HCT116 (cell line): ENCODE measurements at regions not wholly inside any gene's neighbourhood (a gene's known extent, or its start where the extent isn't known, plus 50 kb on each side); places are given as distances from the start of the nearest gene placed in this dataset.

Experiments used
- EZH2phosphoT487 ChIP-seq: fragments of 200-600 bp; IDR thresholded peaks from 2 replicates; pipeline ENCODE4 v1.6.1; 2018; ENCODE audit warnings: antibody characterized with exemption, borderline replicate concordance
- JUND ChIP-seq: IDR thresholded peaks from 2 replicates; pipeline ENCODE4 v1.6.1; 2012
- POLR2A ChIP-seq: IDR thresholded peaks from 2 replicates; pipeline ENCODE4 v1.7.0; 2011; ENCODE audit warnings: borderline replicate concordance; ENCODE audit not compliant: insufficient read depth, insufficient read length; ENCODE audit errors: extremely low read depth
- TF ChIP-seq, protein P1 (sequence below), 3 experiments: fragments of 200-600 bp in 1 of 3; sonication (generic) in 1 of 3; IDR thresholded peaks in 2 of 3; conservative IDR thresholded peaks in 1 of 3; 2 replicates each; pipeline ENCODE4 v1.5.1; 2012 to 2017; ENCODE audit warnings: low read depth in 2 of 3, low read length in 2 of 3, antibody characterized with exemption in 1 of 3, borderline replicate concordance in 1 of 3, control low read depth in 1 of 3, mild to moderate bottlenecking in 1 of 3, mixed read lengths in 1 of 3, mixed run types in 1 of 3, moderate library complexity in 1 of 3; ENCODE audit not compliant: insufficient read depth in 1 of 3

DNA sequence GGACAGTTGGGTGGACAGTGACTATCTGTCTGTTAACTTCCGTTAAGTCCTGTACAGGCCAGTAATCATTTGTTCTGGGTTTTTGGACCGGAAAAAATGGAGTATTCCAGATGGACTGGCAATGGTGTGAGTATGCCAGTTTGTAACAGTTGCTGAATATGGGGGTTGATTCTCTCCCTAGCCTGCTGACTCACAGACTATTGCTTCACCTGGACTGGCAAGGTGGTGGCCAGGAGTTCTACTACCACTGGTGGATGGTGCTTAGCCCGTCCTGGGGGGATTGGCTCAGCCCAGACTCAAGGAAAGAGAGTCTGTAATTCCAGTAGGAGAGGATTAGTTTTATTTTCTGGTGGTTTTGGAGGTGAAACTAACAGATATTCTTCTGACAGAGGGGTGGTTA is 343.8 kb upstream of the USP9Y start:
- TF ChIP-seq JUND, result no peak
- TF ChIP-seq, protein P1, sequence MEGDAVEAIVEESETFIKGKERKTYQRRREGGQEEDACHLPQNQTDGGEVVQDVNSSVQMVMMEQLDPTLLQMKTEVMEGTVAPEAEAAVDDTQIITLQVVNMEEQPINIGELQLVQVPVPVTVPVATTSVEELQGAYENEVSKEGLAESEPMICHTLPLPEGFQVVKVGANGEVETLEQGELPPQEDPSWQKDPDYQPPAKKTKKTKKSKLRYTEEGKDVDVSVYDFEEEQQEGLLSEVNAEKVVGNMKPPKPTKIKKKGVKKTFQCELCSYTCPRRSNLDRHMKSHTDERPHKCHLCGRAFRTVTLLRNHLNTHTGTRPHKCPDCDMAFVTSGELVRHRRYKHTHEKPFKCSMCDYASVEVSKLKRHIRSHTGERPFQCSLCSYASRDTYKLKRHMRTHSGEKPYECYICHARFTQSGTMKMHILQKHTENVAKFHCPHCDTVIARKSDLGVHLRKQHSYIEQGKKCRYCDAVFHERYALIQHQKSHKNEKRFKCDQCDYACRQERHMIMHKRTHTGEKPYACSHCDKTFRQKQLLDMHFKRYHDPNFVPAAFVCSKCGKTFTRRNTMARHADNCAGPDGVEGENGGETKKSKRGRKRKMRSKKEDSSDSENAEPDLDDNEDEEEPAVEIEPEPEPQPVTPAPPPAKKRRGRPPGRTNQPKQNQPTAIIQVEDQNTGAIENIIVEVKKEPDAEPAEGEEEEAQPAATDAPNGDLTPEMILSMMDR (IDR thresholded peaks at IDR 0.05 in 2 of 3, conservative IDR thresholded peaks at IDR 0.05 in 1 of 3; ENCODE audit: borderline replicate concordance in 1 of 3, insufficient read depth in 1 of 3, low read depth in 2 of 3, low read length in 2 of 3), result no peak
- TF ChIP-seq POLR2A, result no peak
- TF ChIP-seq EZH2phosphoT487, result no peak
